ENCODE measurements at regions not wholly inside any gene's neighbourhood (a gene's known extent, or its start where the extent isn't known, plus 50 kb on each side); places are given as distances from the start of the nearest gene placed in this dataset.

DNA sequence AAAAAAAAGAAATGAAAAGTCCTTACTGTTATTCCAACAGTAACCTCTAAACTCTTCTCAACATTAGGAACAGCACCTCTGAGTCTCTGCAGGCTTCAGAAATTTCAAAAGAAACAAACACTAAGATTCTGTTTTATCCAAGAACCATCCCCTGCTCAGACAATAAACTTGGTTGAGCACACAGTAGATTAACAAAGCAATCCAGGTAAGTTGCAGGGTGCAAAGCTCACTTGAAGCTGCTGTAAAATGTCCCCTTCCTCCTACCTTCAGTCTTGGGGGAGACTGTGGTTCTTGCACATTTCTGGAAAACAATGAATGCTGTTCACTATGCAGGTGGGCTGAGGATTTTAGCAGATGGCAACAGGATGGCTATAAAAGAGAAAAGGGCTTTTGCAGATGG is 484.1 kb downstream of the IGSF11 start:
- DNase-seq, result no peak

- no peak for DNase-seq
Observed at GRCh38 chr3:118554148-118554838, 480.4 kb downstream of the IGSF11 start.

DNA sequence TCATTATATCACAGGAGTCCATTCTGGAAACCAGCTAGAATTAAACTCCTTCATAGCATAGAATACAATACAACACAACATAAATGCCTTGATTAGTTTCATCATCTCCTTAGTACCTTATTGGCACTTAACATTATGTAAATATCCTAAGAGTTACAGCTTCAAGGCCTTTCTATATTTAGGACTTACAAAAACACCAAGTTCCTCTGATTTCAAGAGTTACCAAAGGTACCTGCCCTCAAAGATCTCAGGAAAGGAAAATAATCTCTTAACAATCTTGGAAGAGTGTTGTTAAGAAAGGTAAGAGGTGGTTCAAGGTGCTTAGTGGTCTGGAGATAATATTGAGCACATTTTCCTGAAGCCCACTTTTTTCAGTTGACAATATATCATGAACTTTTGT is 477.7 kb downstream of the IGSF11 start:
- no peak for DNase-seq

DNA sequence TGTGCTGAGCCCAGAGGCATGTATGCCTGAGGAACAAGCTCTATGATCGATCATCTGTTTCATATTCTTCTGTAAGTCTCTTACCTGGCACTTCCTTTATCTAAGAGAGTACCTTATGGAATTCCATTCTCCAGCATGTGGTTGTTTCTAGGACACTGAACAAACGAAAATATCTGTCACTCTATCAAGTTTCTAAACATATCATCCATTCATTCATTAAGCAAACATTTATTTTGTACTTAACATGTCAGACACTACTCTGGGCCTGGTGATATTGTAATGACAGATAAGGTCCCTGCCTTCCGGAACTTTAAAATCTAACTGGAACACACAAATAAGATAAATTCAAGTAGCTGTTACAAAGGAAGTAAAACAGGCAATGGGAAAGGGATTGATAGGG is 477.1 kb downstream of the IGSF11 start:
- DNase-seq, result no peak

DNA sequence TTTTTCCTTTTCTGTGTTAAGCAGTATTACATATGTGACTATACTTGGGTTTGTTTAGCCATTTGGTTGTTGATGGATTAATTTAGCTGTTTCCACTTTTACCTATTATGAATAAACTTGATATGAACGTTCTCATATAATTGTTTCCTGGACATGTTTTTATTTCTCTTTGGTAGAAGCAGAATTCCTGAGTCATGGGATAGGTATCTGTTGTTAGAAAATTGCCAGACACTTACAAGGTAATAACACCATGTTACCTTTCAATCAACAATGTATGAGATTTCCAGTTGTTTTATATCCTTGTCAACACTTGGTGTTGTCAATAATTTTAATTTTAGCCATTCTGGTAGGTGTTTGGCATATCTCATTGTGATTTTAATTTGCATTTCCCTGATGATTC is 475.4 kb downstream of the IGSF11 start:
- no peak for DNase-seq

DNA sequence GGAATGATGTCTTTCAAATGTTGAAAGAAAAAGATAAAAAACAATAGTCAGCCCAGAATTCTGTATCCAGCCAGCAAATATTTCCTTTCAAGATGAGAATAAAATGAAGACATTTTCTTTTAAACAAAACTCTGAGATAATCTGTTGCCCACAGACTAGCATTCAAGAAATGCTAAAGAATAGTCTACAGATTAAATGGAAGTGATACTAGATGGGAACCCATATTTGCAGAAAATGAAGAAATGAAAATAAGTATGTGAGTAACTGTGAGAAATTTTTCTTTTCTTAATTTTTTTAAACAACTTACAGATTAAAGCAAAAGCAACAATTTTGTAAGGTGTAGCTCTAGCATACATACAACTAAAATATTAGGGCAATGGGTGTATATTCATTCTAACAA is 469.8 kb downstream of the IGSF11 start:
- DNase-seq, result no peak

GRCh38 chr3:118573912-118574311 is 460.7 kb downstream of the IGSF11 start:
- DNase-seq, result no peak

DNA sequence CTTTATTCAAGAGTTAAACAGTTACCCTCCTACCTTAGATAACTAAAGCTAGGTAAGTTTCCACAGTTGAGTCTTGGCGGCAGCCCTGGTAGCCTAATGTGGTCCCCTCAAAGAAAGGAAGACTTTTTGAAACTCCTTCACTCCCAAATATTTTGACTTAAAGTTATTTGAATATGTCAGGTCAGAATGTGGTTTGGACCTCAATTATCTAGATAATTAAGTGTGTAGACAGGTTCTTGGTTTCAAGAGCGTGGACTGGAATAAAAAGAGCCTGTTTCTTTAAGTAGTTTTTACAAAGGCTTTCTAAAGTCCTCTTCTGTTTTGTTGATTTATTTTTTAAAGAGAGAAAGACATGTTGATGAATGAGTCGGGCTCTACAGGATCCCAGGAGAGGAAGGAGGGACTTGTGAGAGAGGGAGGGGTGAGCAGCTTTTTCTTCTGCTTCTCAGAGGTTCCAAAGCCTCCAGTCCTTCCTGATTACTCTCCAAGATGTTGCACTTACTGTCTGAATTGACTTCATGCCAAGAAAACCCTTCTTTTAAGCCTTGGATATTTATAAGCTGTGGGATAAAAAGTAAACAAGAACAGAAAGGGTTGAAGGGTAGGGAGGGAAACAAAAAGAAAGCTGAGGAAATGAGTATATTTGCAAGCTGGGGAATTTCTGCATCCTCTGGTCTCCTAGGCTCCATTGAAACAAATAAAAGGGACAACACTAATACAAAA is 457.4 kb downstream of the IGSF11 start:
- DNase-seq, result no peak

- no peak for DNase-seq
Observed at GRCh38 chr3:118578559-118578958, 456.1 kb downstream of the IGSF11 start.

DNA sequence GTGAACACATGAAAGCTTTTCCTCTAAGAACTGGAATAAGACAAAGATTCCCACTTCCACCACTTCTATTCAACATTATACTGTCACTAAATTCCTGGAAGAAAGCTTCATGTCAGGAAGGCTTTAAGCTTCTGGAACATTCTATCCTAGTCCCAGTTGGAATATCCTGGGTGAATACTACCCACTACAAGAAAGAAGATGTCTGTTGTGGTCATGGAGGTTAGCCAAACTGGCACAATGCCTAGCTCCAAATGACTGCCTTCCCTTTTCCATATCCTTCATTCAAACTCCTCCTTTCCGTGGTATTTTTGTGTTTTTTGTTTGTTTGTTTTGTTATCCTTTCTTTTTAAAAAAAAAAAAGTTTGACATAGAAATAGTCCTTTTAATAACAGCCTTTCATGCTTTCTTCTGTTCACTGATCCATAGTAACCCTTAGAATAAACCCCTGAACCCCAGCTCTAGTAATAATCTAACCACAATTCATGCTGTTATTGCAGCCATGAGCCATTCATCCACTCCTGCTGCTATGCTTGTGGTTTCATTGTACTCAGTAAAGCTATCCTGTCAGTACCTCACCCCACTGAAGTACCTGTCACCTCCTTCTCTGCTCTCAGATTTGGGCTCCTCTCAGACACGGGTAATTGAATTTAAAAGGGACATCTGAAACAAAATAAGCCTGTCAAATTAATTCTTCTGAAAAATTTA is 447.5 kb downstream of the IGSF11 start:
- no peak for DNase-seq

DNA sequence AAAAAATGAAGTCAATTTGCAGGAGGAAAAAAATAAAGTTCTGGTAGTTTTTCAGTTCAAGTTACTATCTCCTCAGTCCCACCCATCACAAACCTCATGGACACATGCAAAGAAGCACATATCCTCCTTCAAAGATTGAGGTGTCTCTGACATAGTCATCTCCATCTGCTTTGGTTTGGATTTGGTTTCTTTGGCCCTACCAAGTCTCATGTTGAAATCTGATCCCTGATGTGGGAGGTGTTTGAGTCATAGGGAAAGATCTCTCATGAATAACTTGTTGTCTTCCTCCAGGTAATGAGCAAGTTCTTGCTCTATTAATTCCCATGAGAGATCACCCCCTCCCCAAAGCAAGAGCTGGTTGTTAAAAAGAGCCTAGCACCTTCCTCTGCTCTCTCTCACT is 446.8 kb downstream of the IGSF11 start:
- DNase-seq, result no peak

GRCh38 chr3:118593277-118593670 is 441.4 kb downstream of the IGSF11 start:
- DNase-seq, result no peak

- no peak for DNase-seq
Observed at GRCh38 chr3:118597184-118597583, 437.5 kb downstream of the IGSF11 start.

DNA sequence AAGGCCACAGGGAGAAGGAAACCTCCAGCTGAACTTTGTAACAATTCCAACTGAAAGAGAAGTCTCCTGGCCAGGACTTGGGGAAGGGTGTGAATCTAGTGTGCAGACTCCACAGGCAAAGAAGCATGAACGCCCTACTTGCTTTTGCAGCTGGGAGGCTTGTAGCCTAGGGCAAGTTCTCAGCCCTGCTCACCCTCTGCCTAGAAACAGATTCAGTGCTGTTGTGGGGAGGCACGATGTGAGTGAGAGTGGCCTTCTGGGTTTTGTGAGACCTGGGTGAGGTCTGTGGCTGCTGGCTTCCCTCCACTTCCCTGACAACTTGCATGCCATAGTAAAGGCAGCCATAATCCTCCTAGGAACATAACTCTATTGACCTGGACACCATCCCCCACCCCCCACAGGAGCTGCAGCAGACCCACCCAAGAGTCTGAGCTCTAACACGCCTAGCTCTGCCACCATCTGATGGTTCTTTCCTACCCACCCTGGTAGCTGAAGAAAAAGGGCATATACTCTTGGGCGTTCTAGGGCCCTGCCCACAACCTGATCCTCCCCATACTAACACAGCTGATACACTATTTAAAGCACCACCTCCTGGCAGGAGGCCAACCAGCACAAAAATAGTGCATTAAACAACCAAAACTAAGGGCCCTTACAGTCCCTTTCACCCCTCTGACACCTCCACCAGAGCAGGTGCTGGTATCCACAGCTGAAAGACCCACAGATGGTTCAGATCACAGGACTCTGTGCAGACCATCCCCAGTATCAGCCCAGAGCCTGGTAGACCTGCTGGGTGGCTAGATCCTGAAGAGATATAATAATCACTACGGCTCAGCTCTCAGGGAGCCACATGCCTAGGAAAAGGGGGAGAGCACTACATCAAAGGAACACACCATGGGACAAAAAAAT is 426.5 kb downstream of the IGSF11 start:
- no peak for DNase-seq

DNA sequence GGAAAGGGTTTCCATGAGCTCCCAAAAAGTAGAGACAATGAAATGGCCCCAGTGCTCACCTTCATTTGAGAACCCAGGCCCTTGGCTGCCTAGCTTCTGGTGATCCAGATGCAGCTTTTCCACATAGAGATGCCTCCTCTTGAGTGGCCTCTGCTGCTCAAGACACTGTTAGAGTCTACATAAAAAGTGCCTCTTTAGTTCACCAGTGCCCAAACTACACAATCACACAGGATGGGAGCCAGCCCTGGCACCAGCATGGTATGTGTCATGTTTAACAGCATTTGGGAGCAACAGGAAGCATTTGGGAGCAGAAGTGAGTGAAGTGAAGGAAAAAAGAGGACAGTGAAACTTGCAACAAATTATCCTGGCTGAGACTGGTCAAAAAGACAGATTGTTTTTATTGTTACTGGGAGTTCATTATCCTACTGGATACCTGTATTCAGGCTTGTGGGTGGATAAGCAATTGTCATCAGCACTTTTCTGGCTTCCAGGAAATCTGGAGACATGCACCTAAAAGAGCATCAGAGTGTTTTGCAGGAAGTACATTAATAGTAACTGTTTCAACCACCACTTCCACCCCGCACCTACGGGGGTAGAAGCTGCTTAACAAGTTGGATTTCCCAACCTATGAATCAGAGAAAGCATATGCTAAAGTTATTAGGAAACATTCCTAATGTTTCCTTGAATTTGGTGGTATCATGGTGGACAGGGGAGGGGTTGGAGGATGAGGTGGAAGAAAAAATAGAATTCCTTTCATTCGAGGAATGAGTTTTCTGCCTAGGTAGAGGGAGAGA is 416.2 kb downstream of the IGSF11 start:
- DNase-seq, result no peak

GRCh38 chr3:118626453-118626852 is 408.2 kb downstream of the IGSF11 start:
- DNase-seq, result no peak

DNA sequence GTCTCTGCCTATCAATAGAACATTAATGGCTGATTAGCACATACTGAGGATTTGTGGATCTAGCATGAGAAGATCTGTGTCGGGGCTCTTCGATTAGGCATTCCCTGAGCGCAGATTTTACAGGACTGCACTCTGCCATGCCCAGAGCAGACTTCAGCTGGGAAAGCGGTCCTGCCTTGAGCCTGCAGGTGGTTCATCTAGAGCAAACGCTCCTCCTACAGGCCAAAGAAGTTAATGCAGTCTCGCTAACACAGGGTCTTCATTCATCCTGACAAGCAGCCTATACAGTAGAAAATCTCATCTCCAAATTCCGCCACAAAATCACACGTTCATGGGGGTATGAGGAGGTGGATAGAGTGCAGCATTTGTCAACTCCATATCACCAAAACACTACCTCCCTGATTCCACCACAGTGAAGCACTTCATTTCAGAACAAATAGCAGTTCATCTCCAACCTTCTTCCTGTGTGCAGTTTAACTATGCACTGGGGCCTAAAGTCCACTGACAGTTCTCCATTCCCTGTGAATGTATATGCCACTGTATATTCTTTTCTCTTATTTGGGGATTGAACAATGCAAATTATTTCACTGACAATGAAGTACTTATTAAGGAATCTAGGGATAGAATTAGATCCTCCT is 405.8 kb downstream of the IGSF11 start:
- DNase-seq, result peak; percentile 63

- DNase-seq, result no peak
Observed at GRCh38 chr3:118629821-118630220, 404.8 kb downstream of the IGSF11 start.

DNA sequence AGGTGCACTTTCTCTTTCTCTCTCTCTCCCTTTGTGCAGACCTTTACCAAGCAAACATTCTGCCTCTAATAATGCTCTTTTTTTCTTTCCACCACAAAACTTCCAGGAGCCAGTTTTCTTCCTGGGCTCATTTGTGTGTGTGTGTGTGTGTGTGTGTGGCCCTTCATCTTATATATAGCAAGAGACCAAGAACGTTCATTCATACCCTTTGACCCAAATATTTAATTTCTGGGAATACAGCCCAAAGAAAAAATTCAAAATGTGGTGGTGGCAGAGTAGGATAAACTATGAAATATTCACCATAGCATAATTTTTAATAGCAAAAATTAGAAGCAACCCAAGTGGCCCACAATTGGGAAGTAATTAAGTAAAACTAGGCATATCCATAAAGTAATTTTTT is 398.9 kb downstream of the IGSF11 start:
- DNase-seq, result no peak

DNA sequence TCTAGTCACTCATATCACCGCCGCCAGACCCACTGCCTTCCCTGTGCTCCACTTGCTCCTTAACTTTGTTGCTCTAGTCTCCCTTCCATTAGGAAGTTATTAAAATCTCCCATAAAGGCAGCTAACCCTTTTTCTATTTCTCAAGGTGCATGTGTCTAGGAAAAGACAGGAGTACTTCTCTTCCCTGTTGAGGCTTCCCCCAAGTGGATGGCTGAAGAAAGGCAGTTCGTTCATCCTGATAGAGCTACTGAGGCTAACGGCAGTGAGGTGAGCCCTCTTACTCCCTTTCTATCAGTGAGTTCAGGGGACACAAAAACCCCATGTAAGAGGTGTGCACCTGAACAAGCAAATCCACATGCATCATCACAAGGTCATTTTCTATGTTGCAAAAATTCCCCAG is 397.8 kb downstream of the IGSF11 start:
- no peak for DNase-seq

DNA sequence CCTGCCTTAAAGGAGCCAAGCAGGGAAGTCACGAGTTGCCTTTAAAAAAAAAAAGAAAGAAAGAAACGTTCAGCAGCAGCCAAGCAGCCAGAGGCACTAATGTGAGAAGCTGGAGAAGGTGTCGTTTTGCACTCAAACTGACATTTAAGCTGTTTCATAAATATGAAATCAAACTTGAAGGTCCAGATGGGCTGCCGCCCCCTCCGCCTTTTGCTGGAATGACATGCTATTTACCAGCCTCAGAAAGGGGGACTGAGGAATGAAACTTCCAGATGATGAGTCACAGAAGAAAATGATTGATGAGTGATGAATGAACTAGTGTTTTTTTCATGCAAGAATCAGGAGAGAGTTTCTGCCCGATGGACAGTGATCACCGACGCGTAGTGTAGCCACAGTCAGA is 396.8 kb downstream of the IGSF11 start:
- no peak for DNase-seq

DNA sequence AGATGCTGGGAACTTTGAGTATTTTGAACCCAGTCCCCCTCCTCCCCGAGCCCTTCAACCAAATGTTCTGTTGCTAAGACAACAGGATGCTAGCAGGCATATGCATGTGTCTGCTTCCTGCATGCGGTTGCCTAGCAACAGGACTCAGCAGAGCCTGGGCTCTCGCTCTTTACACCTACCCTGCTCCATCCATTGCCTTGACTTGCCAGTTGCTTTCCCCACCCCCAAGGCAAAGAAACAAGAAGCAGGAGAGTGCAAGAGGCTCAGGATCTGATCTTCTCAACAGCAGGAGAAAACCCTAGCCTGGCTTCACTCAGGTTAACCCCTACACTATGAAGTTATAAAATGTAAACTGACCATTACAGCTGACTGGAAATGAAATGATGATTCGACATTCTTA is 393.0 kb downstream of the IGSF11 start:
- DNase-seq, result peak; percentile 6

Data from NCI-H1694 treated with DMSO at 0.1 percent for 48 hours (cell line).